Left colon (tissue), 2 donors: ENCODE measurements at regions not wholly inside any gene's neighbourhood (a gene's known extent, or its start where the extent isn't known, plus 50 kb on each side); places are given as distances from the start of the nearest gene placed in this dataset.
"Not testable (repeated sequence)": the region's sequence is repeated elsewhere in the genome, so short reads cannot be mapped to it uniquely, and the experiment has no call there.

Source experiments
- ATAC-seq: fragments of 200-7000 bp; cut with Tn5 transposase; one replicate; pipeline ENCODE4 v1.9.1; 2020; ENCODE audit warnings: mild to moderate bottlenecking, moderate library complexity
- DNase-seq, 2 donors: peaks; one replicate each; pipeline ENCODE4 v3.0.0-alpha.2; 2020
- intact Hi-C, 2 donors: fragments of 100-400 bp; cut with DNase I in 1 of 2; cut with micrococcal nuclease in 1 of 2; formaldehyde crosslinking; loops; one replicate each; pipeline versions ENCODE4 v1.11.2 to v1.14.0; 2022; cut with DNase I, micrococcal nuclease
- donor health status: DM: no; HTN: no; CAD: no.
- donor health status: DM: yes; HTN: yes; CAD: no.

DNA sequence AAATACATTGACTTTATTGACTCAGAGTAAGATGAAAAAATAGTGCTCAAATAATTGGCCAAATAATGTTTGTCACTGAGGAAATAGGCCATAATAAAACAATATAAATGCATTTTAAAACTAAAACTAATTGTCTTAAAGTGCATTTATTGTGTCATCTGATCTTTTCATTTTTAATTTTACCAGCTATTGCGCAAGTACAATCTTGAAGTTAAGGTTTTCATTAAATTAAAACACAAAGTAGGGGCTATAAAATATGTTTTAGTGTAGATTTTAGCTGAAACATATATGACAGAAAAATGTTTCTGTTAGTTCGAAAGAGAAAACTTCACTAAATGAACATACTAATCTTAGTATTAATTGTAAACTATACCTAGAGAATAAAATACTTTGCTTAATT is 832.8 kb downstream of the FSCB start:
- no peak for DNase-seq
- intact Hi-C loops: no loop called here
- no peak for ATAC-seq

- no peak for DNase-seq
- no peak for ATAC-seq
- intact Hi-C loops: no loop called here
Observed at GRCh38 chr14:43671716-43672485, 835.2 kb downstream of the FSCB start.

DNA sequence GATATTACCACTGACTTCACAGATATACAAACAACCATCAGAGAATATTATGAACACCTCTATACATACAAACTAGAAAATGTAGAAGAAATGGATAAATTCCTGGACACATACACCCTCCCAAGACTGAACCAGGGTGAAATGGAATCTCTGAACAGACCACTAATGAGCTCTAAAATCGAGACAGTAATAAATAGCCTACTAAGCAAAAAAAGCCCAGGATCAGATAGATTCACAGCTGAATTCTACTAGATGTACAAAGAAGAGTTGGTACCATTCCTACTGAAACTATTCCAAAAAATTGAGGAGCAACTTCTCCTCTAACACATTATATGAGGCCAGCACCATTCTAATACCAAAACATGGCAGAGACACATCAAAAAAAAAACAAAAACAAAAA is 837.7 kb downstream of the FSCB start:
- no peak for ATAC-seq
- intact Hi-C loops: no loop called here
- DNase-seq: no peak

DNA sequence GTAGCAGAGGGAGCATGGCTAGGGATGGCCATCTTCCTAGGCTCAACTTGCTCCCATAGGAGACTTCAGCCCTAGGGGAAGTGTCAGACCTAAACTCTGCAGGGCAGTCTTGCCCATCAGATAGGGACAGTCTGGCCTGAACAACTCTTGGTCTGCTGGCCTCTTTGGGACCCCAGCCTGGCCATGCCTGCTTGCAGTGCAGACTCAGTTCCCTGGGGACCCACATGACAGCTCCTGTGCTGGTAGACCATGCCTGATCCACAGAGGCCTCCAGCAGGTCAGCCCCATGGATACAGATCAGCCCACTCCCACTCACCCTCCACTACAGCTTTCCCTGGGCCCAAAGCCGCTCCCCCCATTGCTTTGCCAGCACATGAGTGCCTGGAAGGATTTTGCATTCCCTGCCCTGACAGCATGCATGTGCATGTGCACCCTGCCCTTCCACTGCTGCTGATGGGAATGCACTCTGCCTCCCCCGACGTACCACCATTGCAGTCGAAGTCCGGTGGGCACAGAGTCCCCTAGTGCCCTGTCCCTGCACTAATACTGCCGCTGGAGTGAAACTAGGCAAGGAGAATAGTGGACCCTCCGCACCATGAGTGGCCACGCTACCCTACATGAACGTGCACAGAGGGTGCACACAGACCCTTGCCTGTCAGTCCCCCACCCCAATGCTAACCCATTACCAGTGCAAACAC is 841.4 kb downstream of the FSCB start:
- no peak for ATAC-seq

GRCh38 chr14:43655194-43655593 is 851.9 kb downstream of the FSCB start:
- intact Hi-C loops, DNase-seq, ATAC-seq: not testable (repeated sequence)

More for the DNA sequence above, 841.4 kb downstream of the FSCB start:
- no peak for DNase-seq
- intact Hi-C loops: no loop called here

- DNase-seq: no peak
Observed at GRCh38 chr14:43651896-43652295, 855.2 kb downstream of the FSCB start.

GRCh38 chr14:43651185-43651787 is 855.8 kb downstream of the FSCB start:
- intact Hi-C loops: no loop called here
- ATAC-seq (no peak), DNase-seq (no peak)

More at GRCh38 chr14:43651896-43652295, 855.2 kb downstream of the FSCB start:
- no peak for ATAC-seq
- intact Hi-C loops: no loop called here

GRCh38 chr14:43649508-43649907 is 857.6 kb downstream of the FSCB start:
- ATAC-seq (no peak), DNase-seq (no peak)
- intact Hi-C loops: no loop called here

GRCh38 chr14:43647302-43647701 is 859.8 kb downstream of the FSCB start:
- no peak for DNase-seq
- intact Hi-C loops: no loop called here

GRCh38 chr14:43640718-43641267 is 866.3 kb downstream of the FSCB start:
- no peak for DNase-seq
- ATAC-seq: no peak

More at GRCh38 chr14:43647302-43647701, 859.8 kb downstream of the FSCB start:
- ATAC-seq: no peak

DNA sequence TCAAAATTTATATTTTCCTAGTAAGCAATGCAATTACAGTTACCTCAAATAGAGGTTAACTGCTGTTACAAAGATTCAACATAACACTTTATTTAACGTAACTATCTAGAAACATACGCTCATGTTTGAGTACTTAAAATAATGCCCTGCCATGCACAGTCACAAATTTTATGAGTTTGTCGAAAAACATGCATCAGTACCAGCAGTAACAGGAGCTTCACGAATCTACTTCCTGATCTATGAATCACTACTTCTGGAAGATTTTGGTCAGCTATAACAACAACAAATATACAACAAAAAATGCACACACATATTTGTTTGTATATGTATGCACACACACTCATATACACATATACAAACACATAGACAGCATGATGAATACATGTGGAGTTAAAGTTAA is 881.8 kb downstream of the FSCB start:
- DNase-seq (no peak), ATAC-seq (no peak)
- intact Hi-C loops: no loop called here

More at GRCh38 chr14:43640718-43641267, 866.3 kb downstream of the FSCB start:
- intact Hi-C loops: no loop called here

GRCh38 chr14:43621282-43621681 is 885.8 kb downstream of the FSCB start:
- intact Hi-C loops: no loop called here
- ATAC-seq: no peak
- no peak for DNase-seq

- intact Hi-C loops: no loop called here
- DNase-seq (no peak), ATAC-seq (no peak)
Observed at GRCh38 chr14:43595096-43595772, 911.8 kb downstream of the FSCB start.

GRCh38 chr14:43591776-43592175 is 915.3 kb downstream of the FSCB start:
- intact Hi-C loops: no loop called here

GRCh38 chr14:43587183-43587582 is 919.9 kb downstream of the FSCB start:
- DNase-seq (no peak), ATAC-seq (no peak)
- intact Hi-C loops: no loop called here

More at GRCh38 chr14:43591776-43592175, 915.3 kb downstream of the FSCB start:
- DNase-seq (no peak), ATAC-seq (no peak)

DNA sequence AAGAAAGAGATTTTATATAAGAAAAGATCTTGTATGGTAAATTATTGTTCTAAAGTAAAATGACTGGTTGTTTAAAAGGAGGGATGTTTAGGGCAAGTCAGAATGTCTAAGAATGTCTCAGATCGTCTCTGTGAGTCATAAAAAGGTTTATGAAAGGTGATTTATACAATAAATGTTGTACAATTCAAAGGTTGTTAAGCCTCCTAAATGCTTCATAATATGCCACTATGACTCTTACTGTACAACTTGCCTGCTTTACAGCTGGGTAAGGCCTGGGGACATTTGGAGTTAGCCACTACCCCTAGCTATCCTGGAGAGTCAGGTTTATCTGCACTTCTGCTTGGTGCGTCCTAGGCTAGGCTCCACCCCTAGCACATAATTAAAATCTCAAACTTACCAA is 927.4 kb downstream of the FSCB start:
- ATAC-seq (no peak), DNase-seq (no peak)
- intact Hi-C loops: no loop called here

- DNase-seq (no peak), ATAC-seq (no peak)
- intact Hi-C loops: no loop called here
Observed at GRCh38 chr14:43568022-43568421, 939.1 kb downstream of the FSCB start.

GRCh38 chr14:43548368-43548767 is 958.7 kb downstream of the FSCB start:
- intact Hi-C loops: no loop called here
- ATAC-seq: no peak
- DNase-seq: no peak

DNA sequence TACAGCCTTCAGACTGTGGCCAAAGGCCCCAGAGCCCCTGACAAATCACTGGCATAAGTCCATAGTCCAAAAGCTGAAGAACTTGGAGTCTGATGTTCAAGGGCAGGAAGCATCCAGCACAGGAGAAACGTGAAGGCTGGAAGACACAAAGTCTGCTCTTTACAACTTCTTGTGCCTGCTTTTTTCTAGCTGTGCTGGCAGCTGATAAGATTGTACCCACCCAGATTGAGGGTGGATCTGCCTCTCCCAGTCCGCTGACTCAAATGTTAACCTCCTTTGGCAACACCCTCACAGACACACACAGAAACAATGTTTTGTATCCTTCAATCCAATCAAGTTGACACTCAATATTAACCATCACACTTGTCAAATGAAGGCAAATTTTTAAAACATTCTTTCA is 959.5 kb downstream of the FSCB start:
- ATAC-seq, intact Hi-C loops, DNase-seq: not testable (repeated sequence)
